Hepatocyte (in vitro differentiated cells): ENCODE measurements at regions not wholly inside any gene's neighbourhood (a gene's known extent, or its start where the extent isn't known, plus 50 kb on each side); places are given as distances from the start of the nearest gene placed in this dataset.

Source experiments
- EZH2 ChIP-seq: fragments of 200-600 bp; sonication (generic); IDR thresholded peaks from 2 replicates; pipeline ENCODE4 v1.6.1; 2016; ENCODE audit warnings: antibody characterized with exemption, mild to moderate bottlenecking, borderline replicate concordance
- TF ChIP-seq, protein P1 (sequence below): fragments of 200-600 bp; sonication (generic); IDR thresholded peaks from 2 replicates; pipeline ENCODE4 v1.5.1; 2016; ENCODE audit warnings: antibody characterized with exemption, mild to moderate bottlenecking; ENCODE audit not compliant: poor library complexity

DNA sequence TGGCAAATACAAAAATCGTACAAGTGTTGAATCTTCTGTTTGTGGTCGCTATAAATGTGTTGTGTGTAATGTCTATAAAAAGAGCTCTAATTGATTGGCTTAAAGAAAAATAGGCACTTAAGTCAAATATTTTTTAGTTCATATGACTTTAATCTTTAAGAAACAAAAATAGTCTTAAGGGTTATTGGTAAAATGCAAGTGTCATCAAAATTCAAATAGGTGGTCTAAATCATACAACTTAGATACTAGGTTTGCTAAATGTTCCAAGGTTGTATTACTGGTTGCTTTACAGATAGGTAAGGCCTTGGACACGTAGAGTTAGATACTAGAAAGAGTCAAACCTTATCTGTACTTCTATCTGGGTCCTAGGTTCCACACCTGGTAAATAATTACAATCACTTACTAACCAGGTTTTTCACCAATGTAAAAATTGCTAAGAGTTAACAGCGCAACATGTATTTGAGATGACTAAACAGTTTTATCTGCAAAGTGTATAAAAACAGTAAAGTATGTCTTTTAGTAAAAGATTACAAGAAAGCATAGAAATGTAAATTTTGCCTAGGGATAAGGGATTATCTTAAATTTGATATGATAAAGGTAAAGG lies 91.1 kb upstream of the GNAZ start:
- TF ChIP-seq, protein P1, sequence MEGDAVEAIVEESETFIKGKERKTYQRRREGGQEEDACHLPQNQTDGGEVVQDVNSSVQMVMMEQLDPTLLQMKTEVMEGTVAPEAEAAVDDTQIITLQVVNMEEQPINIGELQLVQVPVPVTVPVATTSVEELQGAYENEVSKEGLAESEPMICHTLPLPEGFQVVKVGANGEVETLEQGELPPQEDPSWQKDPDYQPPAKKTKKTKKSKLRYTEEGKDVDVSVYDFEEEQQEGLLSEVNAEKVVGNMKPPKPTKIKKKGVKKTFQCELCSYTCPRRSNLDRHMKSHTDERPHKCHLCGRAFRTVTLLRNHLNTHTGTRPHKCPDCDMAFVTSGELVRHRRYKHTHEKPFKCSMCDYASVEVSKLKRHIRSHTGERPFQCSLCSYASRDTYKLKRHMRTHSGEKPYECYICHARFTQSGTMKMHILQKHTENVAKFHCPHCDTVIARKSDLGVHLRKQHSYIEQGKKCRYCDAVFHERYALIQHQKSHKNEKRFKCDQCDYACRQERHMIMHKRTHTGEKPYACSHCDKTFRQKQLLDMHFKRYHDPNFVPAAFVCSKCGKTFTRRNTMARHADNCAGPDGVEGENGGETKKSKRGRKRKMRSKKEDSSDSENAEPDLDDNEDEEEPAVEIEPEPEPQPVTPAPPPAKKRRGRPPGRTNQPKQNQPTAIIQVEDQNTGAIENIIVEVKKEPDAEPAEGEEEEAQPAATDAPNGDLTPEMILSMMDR: no peak
- TF ChIP-seq EZH2: no peak
